Activated T-cell treated with anti-CD3 and anti-CD28 coated beads, Interleukin-2, amount 50 U/mL, for 4 hours (primary cell): ENCODE measurements at regions not wholly inside any gene's neighbourhood (a gene's known extent, or its start where the extent isn't known, plus 50 kb on each side); places are given as distances from the start of the nearest gene placed in this dataset.

Source experiments
- ATAC-seq, 2 donors: fragments of 200-7000 bp; cut with Tn5 transposase; one replicate each; pipeline ENCODE4 v1.10.0; 2021
- DNase-seq: peaks from one replicate; pipeline ENCODE4 v3.0.0-alpha.2; 2020
- H3K27me3 Mint-ChIP-seq: one replicate; pipeline ENCODE4 v1.8.0; 2021; ENCODE audit warnings: low read depth, mixed read lengths
- H3K36me3 Mint-ChIP-seq: one replicate; pipeline ENCODE4 v1.8.0; 2022; ENCODE audit warnings: mixed read lengths; ENCODE audit not compliant: insufficient read depth
- H3K4me1 Mint-ChIP-seq: one replicate; pipeline ENCODE4 v1.8.0; 2021; ENCODE audit warnings: low read depth, mixed read lengths
- H3K4me3 Mint-ChIP-seq: one replicate; pipeline ENCODE4 v1.8.0; 2021; ENCODE audit warnings: mild to moderate bottlenecking, moderate library complexity, mixed read lengths
- H3K9me3 Mint-ChIP-seq: one replicate; pipeline ENCODE4 v1.8.0; 2021; ENCODE audit warnings: mixed read lengths

- H3K9me3 Mint-ChIP-seq = no peaks in the 10 kb centered on the region
- H3K27me3 Mint-ChIP-seq = no peaks in the 10 kb centered on the region
- no peak for DNase-seq
- H3K36me3 Mint-ChIP-seq = no peaks in the 10 kb centered on the region
- no peaks in the 10 kb centered on the region for H3K4me1 Mint-ChIP-seq
- no peak overlapping the region for H3K4me3 Mint-ChIP-seq
- ATAC-seq = no peak
These were observed 217.6 kb downstream of the TMEM167A start for GRCh38 chr5:82859451-82860140.

GRCh38 chr5:82858151-82859025, 218.8 kb downstream of the TMEM167A start:
- H3K27me3 Mint-ChIP-seq = no peaks in the 10 kb centered on the region
- no peak overlapping the region for H3K4me3 Mint-ChIP-seq
- no peak for ATAC-seq
- no peaks in the 10 kb centered on the region for H3K36me3 Mint-ChIP-seq
- no peak for DNase-seq
- no peaks in the 10 kb centered on the region for H3K9me3 Mint-ChIP-seq
- no peaks in the 10 kb centered on the region for H3K4me1 Mint-ChIP-seq

DNA sequence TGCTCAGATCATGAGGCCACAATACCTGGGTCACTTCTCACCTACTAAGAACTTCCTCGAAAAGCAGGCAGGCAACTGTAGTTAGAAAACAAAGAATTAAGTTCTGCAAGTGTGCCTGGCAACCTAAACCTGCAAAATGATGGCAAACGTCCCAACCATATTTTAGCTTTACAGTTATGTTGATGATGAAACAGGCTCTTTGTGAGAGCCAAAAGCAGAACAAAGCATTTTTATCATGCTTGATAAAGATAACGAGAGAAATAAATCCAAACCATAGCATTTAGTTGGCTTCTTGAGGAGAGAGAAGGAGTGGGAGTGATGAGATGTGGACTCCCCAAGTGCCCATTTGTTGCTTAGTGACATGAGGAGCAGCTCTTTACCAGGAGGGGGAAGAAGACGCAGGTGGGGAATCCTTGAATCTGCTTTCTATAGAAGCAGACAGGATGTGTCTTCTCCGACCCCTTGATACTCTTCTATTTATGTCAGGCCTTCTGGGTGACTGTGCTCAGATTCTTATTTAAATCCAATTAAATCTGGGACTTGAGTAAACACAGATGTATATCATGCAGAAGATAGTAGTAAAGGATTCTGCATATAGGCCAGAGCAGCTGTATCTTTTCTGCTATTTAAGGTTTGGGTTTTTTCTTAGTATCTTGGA, 221.2 kb downstream of the TMEM167A start:
- Mint-ChIP-seq H3K4me3 (no peak overlapping the region), H3K9me3 (no peaks in the 10 kb centered on the region), H3K4me1 (no peaks in the 10 kb centered on the region), H3K36me3 (no peaks in the 10 kb centered on the region), H3K27me3 (peaks cover 2% of the 10 kb centered on the region)
- DNase-seq (no peak), ATAC-seq (no peak)

DNA sequence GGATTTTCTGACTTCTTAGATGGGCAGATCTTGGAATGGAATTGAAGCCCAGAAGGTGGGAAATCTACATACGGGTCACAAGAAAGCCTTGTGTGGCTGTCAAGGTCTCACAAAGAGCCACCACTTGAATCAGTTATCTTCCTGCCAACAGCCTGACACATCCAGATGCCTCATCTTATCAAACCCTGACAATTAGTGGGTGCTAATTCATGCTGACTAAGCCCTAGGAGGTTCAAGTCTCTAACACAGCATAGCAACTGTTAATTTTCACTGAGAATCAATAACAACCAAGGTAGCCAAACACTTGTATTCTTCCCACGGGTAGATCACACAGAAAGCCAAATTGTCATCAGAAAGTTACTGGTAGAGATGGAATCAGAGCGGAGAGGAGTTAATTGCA, 222.2 kb downstream of the TMEM167A start:
- peaks cover 2% of the 10 kb centered on the region for H3K27me3 Mint-ChIP-seq
- DNase-seq = no peak
- no peaks in the 10 kb centered on the region for H3K4me1 Mint-ChIP-seq
- no peak for ATAC-seq
- H3K4me3 Mint-ChIP-seq = no peak overlapping the region
- H3K9me3 Mint-ChIP-seq = no peaks in the 10 kb centered on the region
- no peaks in the 10 kb centered on the region for H3K36me3 Mint-ChIP-seq

DNA sequence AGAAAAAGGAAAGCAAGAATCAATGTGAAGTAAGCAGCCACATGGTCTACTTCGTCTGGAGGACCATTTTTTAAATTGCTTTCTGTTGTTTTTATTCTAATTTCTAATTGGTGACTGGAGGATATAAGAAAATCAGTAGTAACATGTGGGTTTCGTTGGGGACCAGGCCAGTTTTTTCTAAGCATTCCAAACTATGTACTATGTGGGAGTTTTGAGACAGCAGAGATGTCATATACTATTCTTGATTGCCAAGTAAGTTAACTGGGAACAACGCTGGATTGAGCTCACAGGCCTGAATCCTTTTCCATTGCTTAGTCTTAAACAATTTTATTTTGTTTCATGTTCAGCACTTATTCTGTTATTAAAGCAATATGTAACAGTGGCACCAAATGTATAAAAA, 225.7 kb downstream of the TMEM167A start:
- H3K4me1 Mint-ChIP-seq = no peaks in the 10 kb centered on the region
- peaks cover 3% of the 10 kb centered on the region for H3K27me3 Mint-ChIP-seq
- no peak overlapping the region for H3K4me3 Mint-ChIP-seq
- no peak for DNase-seq
- H3K9me3 Mint-ChIP-seq = no peaks in the 10 kb centered on the region
- no peaks in the 10 kb centered on the region for H3K36me3 Mint-ChIP-seq
- ATAC-seq = no peak

DNA sequence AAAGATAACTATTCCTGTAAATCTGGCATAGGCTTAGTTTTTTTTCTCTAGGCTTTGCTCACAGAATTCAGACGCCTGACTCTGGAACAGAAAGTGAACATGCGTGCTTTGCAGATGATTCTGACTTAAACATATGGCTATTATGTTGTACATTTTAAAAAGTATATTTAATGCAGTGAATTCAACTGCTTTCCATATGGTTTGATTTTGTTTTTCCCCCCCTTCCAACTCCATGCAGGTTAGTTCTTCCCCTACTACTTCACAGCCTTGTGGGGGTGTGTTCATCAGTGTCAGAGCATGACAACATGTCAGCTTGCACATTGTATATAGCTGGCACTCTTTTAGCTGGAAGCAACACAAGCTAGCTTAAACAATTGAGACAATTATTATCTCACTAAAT, 226.8 kb downstream of the TMEM167A start:
- H3K4me1 Mint-ChIP-seq = no peaks in the 10 kb centered on the region
- peaks cover 3% of the 10 kb centered on the region for H3K27me3 Mint-ChIP-seq
- DNase-seq (no peak), ATAC-seq (no peak)
- no peaks in the 10 kb centered on the region for H3K9me3 Mint-ChIP-seq
- H3K4me3 Mint-ChIP-seq = no peak overlapping the region
- no peaks in the 10 kb centered on the region for H3K36me3 Mint-ChIP-seq

- H3K4me1 Mint-ChIP-seq = no peaks in the 10 kb centered on the region
- no peak for DNase-seq
- H3K9me3 Mint-ChIP-seq = no peaks in the 10 kb centered on the region
- H3K36me3 Mint-ChIP-seq = no peaks in the 10 kb centered on the region
- H3K4me3 Mint-ChIP-seq = no peak overlapping the region
- ATAC-seq = no peak
- peaks cover 7% of the 10 kb centered on the region for H3K27me3 Mint-ChIP-seq
These were observed 227.3 kb downstream of the TMEM167A start for GRCh38 chr5:82849885-82850284.

- no peak for DNase-seq
- no peak for ATAC-seq
- Mint-ChIP-seq H3K4me1 (no peaks in the 10 kb centered on the region), H3K4me3 (no peak overlapping the region), H3K36me3 (no peaks in the 10 kb centered on the region), H3K9me3 (no peaks in the 10 kb centered on the region), H3K27me3 (peaks cover 9% of the 10 kb centered on the region)
These were observed 229.6 kb downstream of the TMEM167A start for GRCh38 chr5:82847562-82847961.

DNA sequence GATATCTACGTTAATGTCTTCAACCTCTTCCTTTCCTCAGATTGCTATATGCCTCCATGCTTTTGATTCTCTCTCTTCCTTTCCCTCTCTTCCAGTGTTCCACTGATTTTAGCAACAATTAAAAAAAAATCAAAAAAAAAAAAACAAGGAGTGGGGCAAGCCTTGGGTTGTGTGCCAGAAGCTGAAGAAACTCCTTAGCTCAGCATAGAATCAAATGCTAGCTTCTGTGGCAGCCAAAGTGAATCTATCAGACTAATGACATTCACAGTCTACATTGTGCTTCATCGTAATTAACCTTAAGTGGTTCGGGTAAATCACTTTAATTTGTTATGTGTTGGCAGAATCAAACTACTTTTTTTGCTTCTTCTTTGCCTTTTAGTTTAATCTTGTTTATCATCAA, 237.3 kb downstream of the TMEM167A start:
- peaks cover 2% of the 10 kb centered on the region for H3K27me3 Mint-ChIP-seq
- H3K4me1 Mint-ChIP-seq = no peaks in the 10 kb centered on the region

GRCh38 chr5:82835488-82835887, 241.7 kb downstream of the TMEM167A start:
- ATAC-seq (no peak), DNase-seq (no peak)
- Mint-ChIP-seq H3K36me3 (no peaks in the 10 kb centered on the region), H3K4me1 (no peaks in the 10 kb centered on the region), H3K9me3 (peaks cover 13% of the 10 kb centered on the region), H3K4me3 (no peak overlapping the region), H3K27me3 (peaks cover under 1% of the 10 kb centered on the region)

More for the DNA sequence above, 237.3 kb downstream of the TMEM167A start:
- peaks cover 10% of the 10 kb centered on the region for H3K9me3 Mint-ChIP-seq
- ATAC-seq = no peak
- no peaks in the 10 kb centered on the region for H3K36me3 Mint-ChIP-seq
- H3K4me3 Mint-ChIP-seq = no peak overlapping the region
- no peak for DNase-seq

GRCh38 chr5:82834151-82834550, 243.0 kb downstream of the TMEM167A start:
- DNase-seq (no peak), ATAC-seq (no peak)
- Mint-ChIP-seq H3K4me1 (no peaks in the 10 kb centered on the region), H3K4me3 (no peak overlapping the region), H3K9me3 (peaks cover 13% of the 10 kb centered on the region), H3K27me3 (peaks cover 3% of the 10 kb centered on the region), H3K36me3 (no peaks in the 10 kb centered on the region)

- no peak for DNase-seq
- Mint-ChIP-seq H3K36me3 (no peaks in the 10 kb centered on the region), H3K27me3 (peaks cover 3% of the 10 kb centered on the region), H3K9me3 (peaks cover 13% of the 10 kb centered on the region), H3K4me1 (no peaks in the 10 kb centered on the region), H3K4me3 (no peak overlapping the region)
- no peak for ATAC-seq
These were observed 243.9 kb downstream of the TMEM167A start for GRCh38 chr5:82833277-82833676.

DNA sequence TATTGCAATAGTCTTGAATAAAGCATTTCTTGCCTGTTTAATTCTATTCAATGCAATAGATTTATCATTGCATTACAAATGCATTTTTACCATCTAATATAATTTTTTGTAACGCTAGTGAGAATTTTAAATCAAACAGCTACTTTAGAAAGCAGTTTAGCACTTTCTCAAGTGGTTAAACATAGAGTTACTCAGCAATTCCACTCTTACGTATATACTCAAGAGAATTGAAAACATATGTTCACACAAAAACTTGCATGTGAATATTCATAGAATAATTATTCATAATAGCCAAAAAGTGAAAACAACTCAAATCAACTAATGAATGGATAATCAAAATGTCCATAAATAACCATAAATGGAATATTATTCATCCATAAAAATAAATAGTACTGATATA, 244.7 kb downstream of the TMEM167A start:
- Mint-ChIP-seq H3K27me3 (peaks cover 5% of the 10 kb centered on the region), H3K9me3 (peaks cover 13% of the 10 kb centered on the region), H3K4me3 (no peak overlapping the region), H3K4me1 (no peaks in the 10 kb centered on the region), H3K36me3 (no peaks in the 10 kb centered on the region)
- no peak for ATAC-seq
- DNase-seq = no peak

GRCh38 chr5:82828211-82828610, 249.0 kb downstream of the TMEM167A start:
- DNase-seq (no peak), ATAC-seq (no peak)
- Mint-ChIP-seq H3K4me1 (no peaks in the 10 kb centered on the region), H3K36me3 (no peaks in the 10 kb centered on the region), H3K27me3 (peaks cover 5% of the 10 kb centered on the region), H3K9me3 (no peaks in the 10 kb centered on the region), H3K4me3 (no peak overlapping the region)
